ENCODE measurements at regions not wholly inside any gene's neighbourhood (a gene's known extent, or its start where the extent isn't known, plus 50 kb on each side); places are given as distances from the start of the nearest gene placed in this dataset.

DNA sequence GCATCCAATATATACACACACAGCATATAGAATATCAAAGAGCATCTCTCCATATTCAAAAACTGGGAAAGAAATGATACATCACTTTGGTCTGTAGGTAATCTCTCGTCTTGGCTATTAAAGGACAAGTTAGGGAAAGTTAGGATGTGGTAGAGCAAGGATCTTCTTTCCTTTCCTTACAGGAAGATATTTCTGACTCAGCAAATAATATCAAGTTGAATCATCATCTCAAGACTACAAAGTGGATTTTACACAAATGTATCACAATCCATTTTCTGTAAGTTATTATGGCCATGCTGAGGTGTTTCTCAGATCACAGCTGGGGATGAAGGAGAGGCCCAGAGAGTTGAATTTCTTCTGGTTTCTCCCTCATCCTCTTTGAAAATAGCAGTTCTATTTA lies 651.7 kb upstream of the CCNG1 start:
- no peak for DNase-seq (ENCODE audit: low spot score)
- in situ Hi-C loops (cut with MboI; ENCODE audit: low sequenced_read_pairs, unreplicated experiment) = no loop called here
- no peak for TF ChIP-seq CTCF (IDR thresholded peaks at IDR 0.05; ENCODE audit: borderline replicate concordance, control extremely low read depth, extremely low read depth, insufficient read depth, missing control alignments)

- DNase-seq (ENCODE audit: low spot score) = no peak
- no peak for TF ChIP-seq CTCF (IDR thresholded peaks at IDR 0.05; ENCODE audit: borderline replicate concordance, control extremely low read depth, extremely low read depth, insufficient read depth, missing control alignments)
- in situ Hi-C loops (cut with MboI; ENCODE audit: low sequenced_read_pairs, unreplicated experiment) = no loop called here
These were observed 651.2 kb upstream of the CCNG1 start for GRCh38 chr5:162786234-162786633.

GRCh38 chr5:162796507-162796906 lies 640.9 kb upstream of the CCNG1 start:
- in situ Hi-C loops (cut with MboI; ENCODE audit: low sequenced_read_pairs, unreplicated experiment) = no loop called here

GRCh38 chr5:162800301-162800700 lies 637.1 kb upstream of the CCNG1 start:
- DNase-seq (ENCODE audit: low spot score) = no peak
- in situ Hi-C loops (cut with MboI; ENCODE audit: low sequenced_read_pairs, unreplicated experiment) = no loop called here
- no peak for TF ChIP-seq CTCF (IDR thresholded peaks at IDR 0.05; ENCODE audit: borderline replicate concordance, control extremely low read depth, extremely low read depth, insufficient read depth, missing control alignments)

More at GRCh38 chr5:162796507-162796906, 640.9 kb upstream of the CCNG1 start:
- TF ChIP-seq CTCF (IDR thresholded peaks at IDR 0.05; ENCODE audit: borderline replicate concordance, control extremely low read depth, extremely low read depth, insufficient read depth, missing control alignments) = no peak
- DNase-seq (ENCODE audit: low spot score) = no peak

DNA sequence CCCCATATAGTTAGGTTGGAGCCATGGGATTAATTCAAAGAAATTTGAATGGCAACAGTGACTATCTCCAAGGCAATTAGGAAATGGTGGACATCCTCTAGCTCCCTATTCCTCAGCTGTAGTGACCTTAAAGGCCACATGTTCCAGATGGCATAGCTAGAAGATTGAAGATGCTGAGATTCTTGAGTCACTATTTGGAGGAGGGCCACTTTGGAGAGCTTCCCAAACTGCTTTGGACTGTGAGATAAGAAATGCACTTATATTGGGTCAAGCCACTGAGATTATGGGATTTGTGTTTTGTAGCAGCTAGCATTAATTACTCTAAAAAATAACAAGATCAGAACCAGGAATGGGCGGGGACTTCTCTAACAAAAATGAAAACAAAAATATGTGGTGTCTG lies 636.2 kb upstream of the CCNG1 start:
- TF ChIP-seq CTCF (IDR thresholded peaks at IDR 0.05; ENCODE audit: borderline replicate concordance, control extremely low read depth, extremely low read depth, insufficient read depth, missing control alignments) = no peak
- in situ Hi-C loops (cut with MboI; ENCODE audit: low sequenced_read_pairs, unreplicated experiment) = no loop called here
- no peak for DNase-seq (ENCODE audit: low spot score)

- in situ Hi-C loops (cut with MboI; ENCODE audit: low sequenced_read_pairs, unreplicated experiment) = no loop called here
- DNase-seq (ENCODE audit: low spot score) = no peak
- TF ChIP-seq CTCF (IDR thresholded peaks at IDR 0.05; ENCODE audit: borderline replicate concordance, control extremely low read depth, extremely low read depth, insufficient read depth, missing control alignments) = no peak
These were observed 631.2 kb upstream of the CCNG1 start for GRCh38 chr5:162806195-162806594.

- DNase-seq (ENCODE audit: low spot score) = no peak
- in situ Hi-C loops (cut with MboI; ENCODE audit: low sequenced_read_pairs, unreplicated experiment) = no loop called here
- no peak for TF ChIP-seq CTCF (IDR thresholded peaks at IDR 0.05; ENCODE audit: borderline replicate concordance, control extremely low read depth, extremely low read depth, insufficient read depth, missing control alignments)
These were observed 626.3 kb upstream of the CCNG1 start for GRCh38 chr5:162811071-162811470.
